ENCODE measurements at regions not wholly inside any gene's neighbourhood (a gene's known extent, or its start where the extent isn't known, plus 50 kb on each side); places are given as distances from the start of the nearest gene placed in this dataset.

- Histone ChIP-seq H3K4me2 (peak overlapping the region; percentile 28 to 70 (median 59); a peak in 20 of 22 replicates), H4K20me1 (no peaks in the 10 kb centered on the region), H3K9ac (0 out of 22 replicates have a peak overlapping the region, but pooled peaks of 1 of the 11 experiments have one; percentile 24), H3K27me3 (no peaks in the 10 kb centered on the region), H3K4me3 (no peak overlapping the region), H3K9me3 (replicated peaks in 1 of 11) (peaks cover 0 to 10% (median 0%) of the 10 kb centered on the region in 11 experiments; a peak in 5 of 22 replicates), H3K36me3 (no peaks in the 10 kb centered on the region), H3K4me1 (peaks cover 10 to 29% (median 15%) of the 10 kb centered on the region in 10 experiments), H3K27ac (peak overlapping the region in 8 of 11 experiments; percentile 40 to 74 (median 65); a peak in 15 of 22 replicates)
- TF ChIP-seq Cebpa-rat (IDR thresholded peaks at IDR 0.05): no peak
Measured at GRCh38 chr15:97023488-97023844, 693.0 kb downstream of the NR2F2 start.

- Histone ChIP-seq H3K27me3 (no peaks in the 10 kb centered on the region), H3K9ac (no peak overlapping the region), H3K4me2 (no peak overlapping the region), H3K36me3 (no peaks in the 10 kb centered on the region), H4K20me1 (no peaks in the 10 kb centered on the region), H3K27ac (no peak overlapping the region), H3K9me3 (replicated peaks in 1 of 11) (peaks cover 12 to 43% (median 22%) of the 10 kb centered on the region in 11 experiments; a peak in 20 of 22 replicates), H3K4me3 (no peak overlapping the region), H3K4me1 (peaks cover 10 to 28% (median 15%) of the 10 kb centered on the region in 10 experiments)
- no peak for TF ChIP-seq Cebpa-rat (IDR thresholded peaks at IDR 0.05)
Measured at GRCh38 chr15:97026781-97027180, 696.3 kb downstream of the NR2F2 start.

- no peak overlapping the region for H3K4me3 ChIP-seq
- no peak for TF ChIP-seq Cebpa-rat (IDR thresholded peaks at IDR 0.05)
Measured at GRCh38 chr15:97027772-97028171, 697.3 kb downstream of the NR2F2 start.

GRCh38 chr15:97030251-97030650, 699.8 kb downstream of the NR2F2 start:
- Histone ChIP-seq H3K4me1 (no peaks in the 10 kb centered on the region), H3K4me3 (no peak overlapping the region), H4K20me1 (no peaks in the 10 kb centered on the region), H3K9me3 (replicated peaks in 1 of 11) (peaks cover 12 to 56% (median 25%) of the 10 kb centered on the region in 11 experiments; a peak in 20 of 22 replicates), H3K27ac (no peak overlapping the region), H3K9ac (no peak overlapping the region), H3K4me2 (no peak overlapping the region), H3K27me3 (no peaks in the 10 kb centered on the region), H3K36me3 (no peaks in the 10 kb centered on the region)
- no peak for TF ChIP-seq Cebpa-rat (IDR thresholded peaks at IDR 0.05)

More at GRCh38 chr15:97027772-97028171, 697.3 kb downstream of the NR2F2 start:
- peaks cover 4 to 18% (median 7%) of the 10 kb centered on the region in 10 experiments; a peak in 19 of 20 replicates for H3K4me1 ChIP-seq
- H3K27me3 ChIP-seq: no peaks in the 10 kb centered on the region
- H3K4me2 ChIP-seq: no peak overlapping the region
- H3K9ac ChIP-seq: no peak overlapping the region
- H4K20me1 ChIP-seq: no peaks in the 10 kb centered on the region
- H3K27ac ChIP-seq: no peak overlapping the region
- peaks cover 12 to 46% (median 22%) of the 10 kb centered on the region in 11 experiments; a peak in 20 of 22 replicates for H3K9me3 ChIP-seq (replicated peaks in 1 of 11)
- H3K36me3 ChIP-seq: no peaks in the 10 kb centered on the region

- peaks cover 0 to 26% (median 6%) of the 10 kb centered on the region in 11 experiments; a peak in 11 of 22 replicates for H3K9me3 ChIP-seq (replicated peaks in 1 of 11)
- H3K4me3 ChIP-seq: no peak overlapping the region
- no peak for TF ChIP-seq Cebpa-rat (IDR thresholded peaks at IDR 0.05)
- no peaks in the 10 kb centered on the region for H3K36me3 ChIP-seq
- H3K9ac ChIP-seq: no peak overlapping the region
- no peaks in the 10 kb centered on the region for H4K20me1 ChIP-seq
- peak overlapping the region in 1 of 11 experiments; percentile 22; a peak in 1 of 22 replicates for H3K4me2 ChIP-seq
- 0 out of 20 replicates have a peak, but pooled peaks cover 0 to 3% (median 0%) of the 10 kb centered on the region in 10 experiments for H3K4me1 ChIP-seq
- no peaks in the 10 kb centered on the region for H3K27me3 ChIP-seq
- H3K27ac ChIP-seq: no peak overlapping the region
Measured at GRCh38 chr15:97036301-97036700, 705.8 kb downstream of the NR2F2 start.

- Histone ChIP-seq H3K9ac (no peak overlapping the region), H3K4me1 (0 out of 20 replicates have a peak, but pooled peaks cover 0 to 3% (median 0%) of the 10 kb centered on the region in 10 experiments), H3K4me3 (no peak overlapping the region), H3K27me3 (no peaks in the 10 kb centered on the region), H3K27ac (no peak overlapping the region), H3K4me2 (no peak overlapping the region), H4K20me1 (no peaks in the 10 kb centered on the region), H3K9me3 (replicated peaks in 1 of 11) (peaks cover 0 to 18% (median 6%) of the 10 kb centered on the region in 11 experiments; a peak in 11 of 22 replicates), H3K36me3 (no peaks in the 10 kb centered on the region)
- no peak for TF ChIP-seq Cebpa-rat (IDR thresholded peaks at IDR 0.05)
Measured at GRCh38 chr15:97037080-97037479, 706.6 kb downstream of the NR2F2 start.

GRCh38 chr15:97045666-97046421, 715.3 kb downstream of the NR2F2 start:
- no peaks in the 10 kb centered on the region for H3K36me3 ChIP-seq
- H3K4me1 ChIP-seq: peaks cover 0 to 4% (median 0%) of the 10 kb centered on the region in 10 experiments; a peak in 1 of 20 replicates
- peak overlapping the region in 1 of 11 experiments; percentile 6; a peak in 1 of 22 replicates for H3K4me2 ChIP-seq
- H3K27me3 ChIP-seq: 0 out of 22 replicates have a peak, but pooled peaks cover 0 to 5% (median 0%) of the 10 kb centered on the region in 11 experiments
- H3K4me3 ChIP-seq: no peak overlapping the region
- H4K20me1 ChIP-seq: no peaks in the 10 kb centered on the region
- no peak overlapping the region for H3K9ac ChIP-seq
- H3K9me3 ChIP-seq (replicated peaks in 1 of 11): peaks cover 0 to 2% (median 0%) of the 10 kb centered on the region in 11 experiments; a peak in 3 of 22 replicates
- TF ChIP-seq Cebpa-rat (IDR thresholded peaks at IDR 0.05): no peak
- H3K27ac ChIP-seq: no peak overlapping the region

GRCh38 chr15:97052513-97052912, 722.0 kb downstream of the NR2F2 start:
- peaks cover 0 to 16% (median 0%) of the 10 kb centered on the region in 11 experiments; a peak in 1 of 22 replicates for H3K27me3 ChIP-seq
- H3K9me3 ChIP-seq (replicated peaks in 1 of 11): 0 out of 22 replicates have a peak, but pooled peaks cover 0 to 5% (median 0%) of the 10 kb centered on the region in 11 experiments
- no peaks in the 10 kb centered on the region for H3K36me3 ChIP-seq
- H4K20me1 ChIP-seq: no peaks in the 10 kb centered on the region
- H3K4me3 ChIP-seq: no peak overlapping the region
- H3K4me2 ChIP-seq: no peak overlapping the region
- H3K27ac ChIP-seq: no peak overlapping the region
- no peak for TF ChIP-seq Cebpa-rat (IDR thresholded peaks at IDR 0.05)
- no peak overlapping the region for H3K9ac ChIP-seq
- H3K4me1 ChIP-seq: peaks cover 0 to 7% (median 0%) of the 10 kb centered on the region in 10 experiments; a peak in 4 of 20 replicates

GRCh38 chr15:97053635-97054034, 723.1 kb downstream of the NR2F2 start:
- no peak overlapping the region for H3K4me3 ChIP-seq
- H3K9me3 ChIP-seq (replicated peaks in 1 of 11): 0 out of 22 replicates have a peak, but pooled peaks cover 0 to 5% (median 0%) of the 10 kb centered on the region in 11 experiments
- no peak overlapping the region for H3K4me2 ChIP-seq
- H3K27ac ChIP-seq: no peak overlapping the region
- H3K36me3 ChIP-seq: no peaks in the 10 kb centered on the region
- no peaks in the 10 kb centered on the region for H4K20me1 ChIP-seq
- no peak for TF ChIP-seq Cebpa-rat (IDR thresholded peaks at IDR 0.05)
- H3K9ac ChIP-seq: no peak overlapping the region
- H3K27me3 ChIP-seq: peaks cover 0 to 16% (median 0%) of the 10 kb centered on the region in 11 experiments; a peak in 1 of 22 replicates
- H3K4me1 ChIP-seq: peaks cover 0 to 7% (median 0%) of the 10 kb centered on the region in 10 experiments; a peak in 4 of 20 replicates

Measured in BLaER1 treated with 17β-estradiol and CSF1 and Interleukin-3, amounts not matched to agents 10 nM and 100 nM (cell line).